HEK293 (cell line): ENCODE measurements at regions not wholly inside any gene's neighbourhood (a gene's known extent, or its start where the extent isn't known, plus 50 kb on each side); places are given as distances from the start of the nearest gene placed in this dataset.

Experiments used
- CTCF ChIA-PET: fragments of 350-600 bp; formaldehyde crosslinking; extraction: SDS; loops from one replicate; lab custom pipeline; 2021; ENCODE audit warnings: antibody characterized with exemption; lab: Yijun Ruan, JAX
- POLR2A ChIA-PET: fragments of 300-600 bp; formaldehyde crosslinking; extraction: SDS; loops from one replicate; lab custom pipeline; 2020; ENCODE audit warnings: antibody characterized with exemption, inconsistent platforms; lab: Yijun Ruan, JAX
- H3K27ac ChIP-seq: fragments of 200-500 bp; sonication (Bioruptor generic); 2 replicates; pipeline ENCODE4 v1.5.1; 2014; ENCODE audit warnings: low read depth, low read length, control low read depth, inconsistent platforms; ENCODE audit errors: extremely low read depth
- H3K36me3 ChIP-seq, 2 experiments: fragments of 200-500 bp in 1 of 2; sonication (Bioruptor generic) in 1 of 2; 1 replicate in 1 of 2; 2 replicates in 1 of 2; pipeline ENCODE4 v1.5.1; 2014 to 2017; ENCODE audit warnings: inconsistent platforms in 2 of 2, low read length in 2 of 2; ENCODE audit not compliant: control insufficient read depth in 2 of 2, insufficient read depth in 1 of 2
- H3K4me1 ChIP-seq: fragments of 200-500 bp; sonication (Bioruptor generic); 2 replicates; pipeline ENCODE4 v1.5.1; 2014; ENCODE audit warnings: mild to moderate bottlenecking, low read length, inconsistent platforms; ENCODE audit not compliant: control insufficient read depth, insufficient read depth
- H3K4me3 ChIP-seq: 2 replicates; pipeline ENCODE4 v1.5.1; 2011; ENCODE audit warnings: low read depth, mild to moderate bottlenecking, control low read depth, low read length, moderate library complexity
- H3K9me3 ChIP-seq: fragments of 200-500 bp; sonication (Bioruptor generic); 2 replicates; pipeline ENCODE4 v1.5.1; 2014; ENCODE audit warnings: low read depth, low read length, inconsistent platforms; ENCODE audit not compliant: control insufficient read depth, insufficient read depth
- GFI1B ChIP-seq: fragments of 450-650 bp; formaldehyde crosslinking; IDR thresholded peaks from 2 replicates; pipeline ENCODE4 v1.5.1; 2016; ENCODE audit warnings: missing biosample characterization, missing genetic modification characterization
- HOXA7 ChIP-seq: sonication (generic); formaldehyde crosslinking; IDR thresholded peaks from 2 replicates; pipeline ENCODE4 v1.8.1; 2022; ENCODE audit warnings: missing genetic modification reagents, borderline replicate concordance
- KLF10 ChIP-seq: fragments of 450-650 bp; IDR thresholded peaks from 2 replicates; pipeline ENCODE4 v1.5.1; 2018; ENCODE audit warnings: missing biosample characterization, mild to moderate bottlenecking, missing genetic modification characterization
- TCF7L2 ChIP-seq: IDR thresholded peaks from 2 replicates; pipeline ENCODE4 v1.6.1; 2011; ENCODE audit warnings: low read depth, mild to moderate bottlenecking, inconsistent platforms, low read length, moderate library complexity, borderline replicate concordance
- YY1 ChIP-seq: fragments of 450-650 bp; formaldehyde crosslinking; IDR thresholded peaks from 2 replicates; pipeline ENCODE4 v1.5.1; 2018; ENCODE audit warnings: missing biosample characterization, missing genetic modification characterization
- ZNF155 ChIP-seq: fragments of 450-650 bp; formaldehyde crosslinking; IDR thresholded peaks from 2 replicates; pipeline ENCODE4 v1.5.1; 2016; ENCODE audit warnings: missing biosample characterization, missing genetic modification characterization
- ZNF175 ChIP-seq: fragments of 450-650 bp; formaldehyde crosslinking; IDR thresholded peaks from 2 replicates; pipeline ENCODE4 v1.5.1; 2016; ENCODE audit warnings: missing biosample characterization, missing genetic modification characterization
- ZNF184 ChIP-seq: fragments of 450-650 bp; IDR thresholded peaks from 2 replicates; pipeline ENCODE4 v1.5.1; 2018; ENCODE audit warnings: missing biosample characterization, mild to moderate bottlenecking, missing genetic modification characterization
- ZNF2 ChIP-seq: fragments of 450-650 bp; formaldehyde crosslinking; IDR thresholded peaks from 2 replicates; pipeline ENCODE4 v1.5.1; 2016; ENCODE audit warnings: missing biosample characterization, missing genetic modification characterization
- ZNF211 ChIP-seq: fragments of 450-650 bp; formaldehyde crosslinking; IDR thresholded peaks from 2 replicates; pipeline ENCODE4 v1.5.1; 2016; ENCODE audit warnings: low read depth, missing biosample characterization, missing genetic modification characterization
- ZNF214 ChIP-seq: fragments of 450-650 bp; formaldehyde crosslinking; IDR thresholded peaks from 2 replicates; pipeline ENCODE4 v1.5.1; 2017; ENCODE audit warnings: missing biosample characterization, mild to moderate bottlenecking, missing genetic modification characterization, borderline replicate concordance
- ZNF324 ChIP-seq: fragments of 450-650 bp; formaldehyde crosslinking; IDR thresholded peaks from 2 replicates; pipeline ENCODE4 v1.5.1; 2016; ENCODE audit warnings: missing biosample characterization, missing genetic modification characterization
- ZNF37A ChIP-seq: fragments of 450-650 bp; IDR thresholded peaks from 2 replicates; pipeline ENCODE4 v1.5.1; 2018; ENCODE audit warnings: missing biosample characterization, missing genetic modification characterization
- ZNF394 ChIP-seq: fragments of 450-650 bp; formaldehyde crosslinking; IDR thresholded peaks from 2 replicates; pipeline ENCODE4 v1.5.1; 2016; ENCODE audit warnings: missing biosample characterization, missing genetic modification characterization, mild to moderate bottlenecking, moderate library complexity, borderline replicate concordance
- ZNF530 ChIP-seq: fragments of 450-650 bp; formaldehyde crosslinking; IDR thresholded peaks from 2 replicates; pipeline ENCODE4 v1.5.1; 2016; ENCODE audit warnings: low read depth, missing biosample characterization, missing genetic modification characterization
- ZNF560 ChIP-seq: fragments of 450-650 bp; formaldehyde crosslinking; IDR thresholded peaks from 2 replicates; pipeline ENCODE4 v1.5.1; 2017; ENCODE audit warnings: missing biosample characterization, missing genetic modification characterization, borderline replicate concordance
- ZNF658 ChIP-seq: fragments of 450-650 bp; formaldehyde crosslinking; IDR thresholded peaks from 2 replicates; pipeline ENCODE4; 2016; ENCODE audit warnings: missing biosample characterization, missing genetic modification characterization
- ZNF785 ChIP-seq: fragments of 450-650 bp; formaldehyde crosslinking; IDR thresholded peaks from 2 replicates; pipeline ENCODE4 v1.5.1; 2016; ENCODE audit warnings: missing biosample characterization, missing genetic modification characterization
- ZNF830 ChIP-seq: fragments of 450-650 bp; IDR thresholded peaks from 2 replicates; pipeline ENCODE4 v1.5.0; 2018; ENCODE audit warnings: missing biosample characterization, missing genetic modification characterization, low read depth, mild to moderate bottlenecking, moderate library complexity
- TF ChIP-seq, protein P1 (sequence below): fragments of 450-650 bp; formaldehyde crosslinking; IDR thresholded peaks from 2 replicates; pipeline ENCODE4 v1.5.1; 2017; ENCODE audit warnings: missing biosample characterization, missing genetic modification characterization
- TF ChIP-seq, protein P2 (sequence below): fragments of 450-650 bp; formaldehyde crosslinking; IDR thresholded peaks from 2 replicates; pipeline ENCODE4 v1.5.1; 2017; ENCODE audit warnings: missing biosample characterization, mild to moderate bottlenecking, missing genetic modification characterization, moderate library complexity

DNA sequence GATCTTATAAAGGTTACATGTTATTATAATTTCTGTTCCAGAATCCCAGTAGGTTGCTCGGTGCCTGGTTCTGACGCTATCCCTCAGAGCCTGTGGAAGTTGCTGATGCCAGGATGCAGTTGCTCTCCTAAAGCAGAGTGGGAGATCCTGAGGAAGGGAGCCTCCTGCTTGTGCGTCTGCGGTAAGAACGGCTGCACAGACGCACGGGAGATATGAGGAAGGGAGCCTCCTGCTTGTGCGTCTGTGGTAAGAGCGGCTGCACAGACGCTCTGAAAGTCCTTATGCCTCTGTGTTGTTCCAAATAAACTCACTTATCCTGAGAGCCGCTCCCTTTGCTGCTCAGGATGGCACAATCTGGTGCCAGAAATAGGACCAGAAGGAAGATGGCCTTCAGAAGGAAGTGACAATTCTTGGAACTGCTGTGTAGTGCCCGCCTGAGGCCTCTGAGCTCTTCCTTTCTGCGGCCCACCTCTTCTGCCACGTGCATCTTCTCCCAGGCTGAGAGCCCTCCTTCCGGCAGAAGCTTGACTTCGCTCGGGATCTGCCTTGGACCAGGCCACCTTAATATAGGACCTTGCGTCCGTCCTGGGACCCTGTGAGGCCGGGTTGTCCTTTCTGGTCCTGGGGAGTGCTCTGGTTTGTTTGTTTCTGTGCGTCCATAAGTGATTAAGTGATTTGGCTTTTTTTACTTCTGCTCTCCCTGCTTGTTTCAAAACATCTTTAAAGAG, 89.5 kb downstream of the RTP5 start:
- CTCF ChIA-PET, result interaction anchor here (2.5 kb wide), 1 partner anchor 8 kb away, joined by 17 read pairs; no protein-coding TSS in a partner anchor
- Histone ChIP-seq H3K4me3 (no peak overlapping the region), H3K9me3 (no peaks in the 10 kb centered on the region), H3K4me1 (no peaks in the 10 kb centered on the region), H3K27ac (no peak overlapping the region), H3K36me3 (no peaks in the 10 kb centered on the region)
- TF ChIP-seq ZNF184 (tag by site-specific recombination) (no peak), GFI1B (tag by site-specific recombination) (no peak), ZNF37A (tag by site-specific recombination) (no peak), ZNF560 (tag by site-specific recombination) (no peak), KLF10 (no peak), ZNF785 (tag by site-specific recombination) (no peak), YY1 (no peak), ZNF175 (tag by site-specific recombination) (no peak), ZNF2 (tag by site-specific recombination) (no peak)
- POLR2A ChIA-PET, result no interaction called here

DNA sequence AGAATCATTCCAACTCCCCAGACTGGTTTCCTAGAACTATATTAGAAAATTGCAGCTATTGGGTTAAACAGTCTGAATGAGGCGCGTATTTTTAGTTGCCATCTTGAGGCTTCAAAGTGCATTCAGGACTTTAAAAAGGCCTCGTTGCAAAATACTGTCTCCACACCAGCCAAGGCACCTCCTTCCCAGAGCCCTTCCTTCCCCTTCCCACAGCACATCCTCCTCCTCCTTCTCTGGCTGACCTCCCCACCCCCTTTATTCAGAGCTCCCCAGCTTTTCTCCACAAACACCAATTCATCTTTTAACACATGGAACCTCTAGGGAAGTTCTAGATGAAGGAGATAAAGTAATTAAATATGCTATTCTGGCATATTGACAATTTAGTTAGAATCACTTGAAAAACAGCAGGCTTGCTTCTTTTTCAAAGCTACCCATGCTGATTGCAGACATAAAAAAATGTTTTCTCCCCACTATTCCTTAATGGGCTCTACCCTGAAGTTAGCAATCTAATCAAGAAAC, 90.3 kb downstream of the RTP5 start:
- Histone ChIP-seq H3K4me1 (no peaks in the 10 kb centered on the region), H3K4me3 (no peak overlapping the region), H3K36me3 (no peaks in the 10 kb centered on the region), H3K27ac (no peak overlapping the region), H3K9me3 (no peaks in the 10 kb centered on the region)
- no peak for TF ChIP-seq ZNF155 (tag by site-specific recombination)
- no peak for TF ChIP-seq ZNF530 (tag by site-specific recombination)
- TF ChIP-seq ZNF658 (tag by site-specific recombination), result no peak
- no peak for TF ChIP-seq ZNF785 (tag by site-specific recombination)
- ChIA-PET CTCF (interaction anchor here (0.7 to 2.5 kb wide), 2 partner anchors 9 to 189 kb away, joined by 3 to 17 read pairs; no protein-coding TSS in a partner anchor), POLR2A (no interaction called here)

DNA sequence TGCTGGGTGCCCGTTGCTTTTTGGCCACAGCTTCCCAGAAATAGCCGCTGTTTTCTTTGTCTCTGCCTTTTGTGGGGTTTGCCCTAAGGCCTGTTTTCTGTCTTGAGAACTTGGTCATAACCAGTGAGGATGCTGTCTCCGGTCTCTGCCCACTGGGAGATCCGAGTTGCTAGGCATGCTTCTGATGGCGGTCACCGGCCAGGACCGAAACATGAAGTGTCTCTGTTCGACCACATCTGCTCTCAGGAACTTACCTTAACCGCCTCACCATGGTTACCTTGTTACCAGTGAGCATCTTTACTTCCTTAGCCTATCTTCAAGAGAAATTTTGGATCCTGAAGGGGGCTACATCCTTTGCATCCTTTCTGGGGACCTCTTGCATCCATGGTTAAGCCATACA, 91.9 kb downstream of the RTP5 start:
- Histone ChIP-seq H3K4me1 (no peaks in the 10 kb centered on the region), H3K36me3 (no peaks in the 10 kb centered on the region), H3K27ac (no peak overlapping the region), H3K9me3 (no peaks in the 10 kb centered on the region), H3K4me3 (no peak overlapping the region)
- TF ChIP-seq ZNF324 (tag by site-specific recombination) (no peak), ZNF394 (tag by site-specific recombination) (no peak), ZNF214 (tag by site-specific recombination) (no peak), ZNF211 (tag by site-specific recombination) (no peak), HOXA7 (CRISPR knock-in tag) (no peak), ZNF830 (tag by site-specific recombination) (no peak), TCF7L2 (no peak)
- TF ChIP-seq, protein P1, sequence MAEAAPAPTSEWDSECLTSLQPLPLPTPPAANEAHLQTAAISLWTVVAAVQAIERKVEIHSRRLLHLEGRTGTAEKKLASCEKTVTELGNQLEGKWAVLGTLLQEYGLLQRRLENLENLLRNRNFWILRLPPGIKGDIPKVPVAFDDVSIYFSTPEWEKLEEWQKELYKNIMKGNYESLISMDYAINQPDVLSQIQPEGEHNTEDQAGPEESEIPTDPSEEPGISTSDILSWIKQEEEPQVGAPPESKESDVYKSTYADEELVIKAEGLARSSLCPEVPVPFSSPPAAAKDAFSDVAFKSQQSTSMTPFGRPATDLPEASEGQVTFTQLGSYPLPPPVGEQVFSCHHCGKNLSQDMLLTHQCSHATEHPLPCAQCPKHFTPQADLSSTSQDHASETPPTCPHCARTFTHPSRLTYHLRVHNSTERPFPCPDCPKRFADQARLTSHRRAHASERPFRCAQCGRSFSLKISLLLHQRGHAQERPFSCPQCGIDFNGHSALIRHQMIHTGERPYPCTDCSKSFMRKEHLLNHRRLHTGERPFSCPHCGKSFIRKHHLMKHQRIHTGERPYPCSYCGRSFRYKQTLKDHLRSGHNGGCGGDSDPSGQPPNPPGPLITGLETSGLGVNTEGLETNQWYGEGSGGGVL (tag by site-specific recombination), result no peak
- TF ChIP-seq, protein P2, sequence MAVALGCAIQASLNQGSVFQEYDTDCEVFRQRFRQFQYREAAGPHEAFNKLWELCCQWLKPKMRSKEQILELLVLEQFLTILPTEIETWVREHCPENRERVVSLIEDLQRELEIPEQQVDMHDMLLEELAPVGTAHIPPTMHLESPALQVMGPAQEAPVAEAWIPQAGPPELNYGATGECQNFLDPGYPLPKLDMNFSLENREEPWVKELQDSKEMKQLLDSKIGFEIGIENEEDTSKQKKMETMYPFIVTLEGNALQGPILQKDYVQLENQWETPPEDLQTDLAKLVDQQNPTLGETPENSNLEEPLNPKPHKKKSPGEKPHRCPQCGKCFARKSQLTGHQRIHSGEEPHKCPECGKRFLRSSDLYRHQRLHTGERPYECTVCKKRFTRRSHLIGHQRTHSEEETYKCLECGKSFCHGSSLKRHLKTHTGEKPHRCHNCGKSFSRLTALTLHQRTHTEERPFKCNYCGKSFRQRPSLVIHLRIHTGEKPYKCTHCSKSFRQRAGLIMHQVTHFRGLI (tag by site-specific recombination), result no peak
- ChIA-PET CTCF (interaction anchor here (0.7 to 2.5 kb wide), 2 partner anchors 10 to 242 kb away, joined by 3 to 17 read pairs; no protein-coding TSS in a partner anchor), POLR2A (no interaction called here)
